ENCODE measurements at regions not wholly inside any gene's neighbourhood (a gene's known extent, or its start where the extent isn't known, plus 50 kb on each side); places are given as distances from the start of the nearest gene placed in this dataset.

GRCh38 chr4:26061248-26061986 lies 147.4 kb downstream of the SMIM20 start (continued):
- no peak for TF ChIP-seq CEBPZ (IDR thresholded peaks at IDR 0.05; ENCODE audit: low read depth, low read length)
- TF ChIP-seq NBN (IDR thresholded peaks at IDR 0.05), result 0 out of 2 replicates have a peak, but pooled peaks have one; percentile 15
- TF ChIP-seq RAD51 (IDR thresholded peaks at IDR 0.05), result no peak

- POLR2A ChIA-PET, result no interaction called here
- BruUV-seq (replicated peaks), result no TSS peak
- H3K36me3 ChIP-seq (ENCODE audit: control insufficient read depth in 2 of 2, insufficient read depth in 2 of 2, low read length in 1 of 2), result no peaks in the 10 kb centered on the region
- ATAC-seq, result no peak
- no peak overlapping the region for H2AFZ ChIP-seq (ENCODE audit: control insufficient read depth, low read depth, low read length)
- SMC1A ChIA-PET (ENCODE audit: uncharacterized antibody, unreplicated experiment), result interaction anchor here (0.9 to 1.9 kb wide), 11 partner anchors 11 to 347 kb away, joined by 3 to 10 read pairs (median 5); no protein-coding TSS in a partner anchor
- H3K4me1 ChIP-seq (ENCODE audit: control insufficient read depth, insufficient read depth, low read length), result peaks cover 9% of the 10 kb centered on the region; the same call in 1 of the 2 replicates
- no peaks in the 10 kb centered on the region; the same call in 2 of the 3 replicates for H3K9me3 ChIP-seq (replicated peaks; ENCODE audit: control insufficient read depth, insufficient read depth, low read length)
- no peak overlapping the region for H3K27ac ChIP-seq (ENCODE audit: control insufficient read depth, insufficient read depth)
- RAD21 ChIA-PET (ENCODE audit: unreplicated experiment), result interaction anchor here (0.7 to 2.5 kb wide), 12 partner anchors 12 to 365 kb away, joined by 3 to 12 read pairs (median 4); no protein-coding TSS in a partner anchor
- no peak overlapping the region for H3K4me3 ChIP-seq
- intact Hi-C loops (cut with micrococcal nuclease; ENCODE audit: unreplicated experiment) (loop anchor here (5.0 kb wide), 1 partner anchor 115 kb away; no protein-coding TSS in a partner anchor), in situ Hi-C loops (cut with MboI) (no loop called here)
- H3K27me3 ChIP-seq (replicated peaks in 1 of 2; ENCODE audit: control insufficient read depth in 2 of 2, insufficient read depth in 2 of 2, low read length in 1 of 2), result no peaks in the 10 kb centered on the region; a peak in 3 of 4 replicates
- H3K79me2 ChIP-seq (ENCODE audit: control insufficient read depth, insufficient read depth, low read length), result no peaks in the 10 kb centered on the region
- no peak for DNase-seq (ENCODE audit: low read depth, low spot score)
- no peaks in the 10 kb centered on the region for H4K20me1 ChIP-seq (ENCODE audit: control insufficient read depth, insufficient read depth)
- no peak overlapping the region for H3K4me2 ChIP-seq (ENCODE audit: control insufficient read depth, insufficient read depth)
- WGBS (ENCODE audit: insufficient coverage, insufficient replicate concordance, low lambda C conversion rate, missing lambda C conversion rate), result 3% methylated on average over 2 of the region's 2 CpGs
- no peak overlapping the region for H3K9ac ChIP-seq (ENCODE audit: control insufficient read depth, insufficient read depth, low read length)
- CTCF ChIA-PET, result interaction anchor here (0.6 to 13.0 kb wide), 22 partner anchors 8 to 945 kb away, joined by 3 to 150 read pairs (median 4); partner anchors contain the start of gene RBPJ
- FAIRE-seq, result no peak
- TF ChIP-seq PAX8 (IDR thresholded peaks at IDR 0.05) (no peak), ETV6 (conservative IDR thresholded peaks at IDR 0.05 in 1 of 2, IDR thresholded peaks at IDR 0.05 in 1 of 2; ENCODE audit: borderline replicate concordance in 1 of 2, low read depth in 1 of 2) (no peak), RB1 (IDR thresholded peaks at IDR 0.05; ENCODE audit: borderline replicate concordance) (no peak), ATF2 (IDR thresholded peaks at IDR 0.05; ENCODE audit: low read length) (no peak), CHD4 (IDR thresholded peaks at IDR 0.05) (no peak), HDAC6 (IDR thresholded peaks at IDR 0.05; ENCODE audit: unreplicated experiment) (no peak), HSF1 (IDR thresholded peaks at IDR 0.05; ENCODE audit: low read depth, low read length) (no peak), TCF7 (IDR thresholded peaks at IDR 0.05; ENCODE audit: borderline replicate concordance) (no peak), JUND (IDR thresholded peaks at IDR 0.05; ENCODE audit: low read depth, low read length) (no peak), KAT2A (conservative IDR thresholded peaks at IDR 0.05; ENCODE audit: control insufficient read depth, low read depth, low read length) (no peak), GABPA (IDR thresholded peaks at IDR 0.05; ENCODE audit: low read depth) (no peak), EED (IDR thresholded peaks at IDR 0.05; ENCODE audit: low read depth) (no peak), NR2C2 (IDR thresholded peaks at IDR 0.05; ENCODE audit: borderline replicate concordance, control insufficient read depth, insufficient read length, low read depth) (no peak), CBX5 (IDR thresholded peaks at IDR 0.05; ENCODE audit: low read depth) (no peak)
Measured at GRCh38 chr4:26062215-26062614, 148.2 kb downstream of the SMIM20 start.
